ENCODE measurements at regions not wholly inside any gene's neighbourhood (a gene's known extent, or its start where the extent isn't known, plus 50 kb on each side); places are given as distances from the start of the nearest gene placed in this dataset.
"Not testable (repeated sequence)": the region's sequence is repeated elsewhere in the genome, so short reads cannot be mapped to it uniquely, and the experiment has no call there.

DNA sequence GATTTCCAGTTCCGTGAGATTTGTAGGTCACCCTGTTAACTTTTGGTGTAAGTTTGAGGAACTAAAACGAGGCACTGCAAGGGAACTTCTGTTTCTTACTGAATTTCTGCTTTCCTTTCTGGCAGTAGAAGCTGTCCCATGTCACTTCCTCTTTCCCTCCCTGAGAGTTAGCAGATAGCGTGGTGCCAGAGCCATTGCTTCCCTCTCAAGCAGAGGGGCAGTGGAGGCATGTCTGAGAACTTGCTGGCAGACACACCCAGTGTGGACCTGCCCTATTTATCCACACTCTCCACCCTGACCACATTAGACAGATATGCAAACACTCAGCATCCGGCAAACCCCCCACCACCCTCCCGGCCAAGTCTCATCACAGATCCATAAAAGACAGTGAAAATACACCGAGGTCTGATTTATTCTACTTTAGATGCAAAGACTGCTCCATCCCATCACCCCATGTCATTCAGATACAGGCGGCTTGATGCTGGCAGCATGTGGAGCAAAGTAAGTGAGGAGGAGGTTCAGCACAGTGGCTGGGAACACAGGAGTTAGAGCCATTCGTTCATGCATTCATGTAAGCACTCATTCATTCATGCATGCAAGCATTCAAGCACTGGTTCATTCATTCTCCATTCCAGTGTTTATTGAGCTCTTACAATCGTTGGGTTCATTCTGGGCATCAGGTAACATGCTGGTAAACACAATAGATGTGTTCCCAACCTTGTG is 324.7 kb downstream of the SHQ1 start:
- peak; percentile 77 to 83 for ATAC-seq
- intact Hi-C loops (cut with DNase I) = no loop called here
- peak; percentile 46 for DNase-seq

DNA sequence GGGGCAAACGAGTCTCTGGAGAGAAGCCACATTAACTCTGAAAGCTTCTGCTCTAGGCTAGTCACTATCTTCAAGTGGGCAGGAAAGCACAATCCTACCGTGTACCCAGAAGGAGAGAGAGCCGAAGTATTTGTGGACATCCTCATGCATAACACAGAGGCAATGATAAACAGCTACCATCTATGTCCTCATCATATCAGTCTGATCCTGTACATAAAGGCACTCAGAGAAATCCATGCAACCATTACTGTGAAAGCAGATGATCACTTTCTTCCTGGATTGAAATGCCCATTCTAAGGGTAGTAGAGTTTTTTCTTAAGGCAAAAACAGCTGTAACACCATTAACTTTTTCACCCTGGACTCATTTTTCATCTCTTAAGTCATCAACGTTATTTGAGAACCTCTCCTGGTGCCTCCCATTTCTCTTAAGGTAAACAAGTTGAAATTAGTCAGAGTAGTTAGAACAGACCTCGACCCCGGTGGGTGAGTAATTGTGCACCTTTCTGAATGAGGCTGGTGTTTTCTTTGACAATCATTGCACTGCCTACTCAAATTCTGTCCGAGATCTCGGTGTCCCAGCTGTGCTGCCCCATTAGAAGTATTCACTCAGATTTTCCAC is 327.4 kb downstream of the SHQ1 start:
- no peak for DNase-seq
- no peak for ATAC-seq
- intact Hi-C loops (cut with DNase I) = no loop called here

DNA sequence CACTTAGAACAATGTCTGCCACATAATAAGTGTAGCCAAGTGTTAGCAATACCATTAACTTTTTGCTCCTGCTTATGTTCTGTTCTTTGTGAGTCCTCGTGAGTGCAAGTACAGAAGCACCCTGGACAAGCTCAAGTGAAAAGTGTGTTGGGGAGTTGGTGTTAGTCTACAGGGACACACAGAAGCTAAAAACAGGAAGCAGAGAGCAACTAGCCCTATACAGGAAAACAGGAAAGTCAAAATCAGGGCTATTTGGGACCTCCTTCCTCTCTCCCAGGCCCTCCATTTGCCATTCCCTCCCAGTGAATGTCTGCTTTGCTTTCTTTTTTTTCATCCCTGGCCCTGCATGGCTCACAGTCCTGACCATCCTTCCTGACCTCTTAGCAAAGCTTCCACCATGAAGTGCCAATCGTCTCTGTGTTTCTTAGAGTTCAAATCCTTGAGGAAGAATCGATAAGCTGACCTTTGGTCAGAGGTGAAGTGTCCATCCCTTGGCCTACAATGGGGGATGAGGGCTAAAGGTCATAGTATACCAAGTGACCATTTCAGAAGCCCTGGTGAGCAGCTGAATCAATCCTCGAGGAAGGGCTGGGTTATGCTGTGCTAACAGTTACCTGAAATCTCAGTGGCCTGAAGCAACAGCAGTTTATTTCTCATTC is 328.2 kb downstream of the SHQ1 start:
- ATAC-seq = no peak
- intact Hi-C loops (cut with DNase I) = no loop called here
- DNase-seq = no peak

DNA sequence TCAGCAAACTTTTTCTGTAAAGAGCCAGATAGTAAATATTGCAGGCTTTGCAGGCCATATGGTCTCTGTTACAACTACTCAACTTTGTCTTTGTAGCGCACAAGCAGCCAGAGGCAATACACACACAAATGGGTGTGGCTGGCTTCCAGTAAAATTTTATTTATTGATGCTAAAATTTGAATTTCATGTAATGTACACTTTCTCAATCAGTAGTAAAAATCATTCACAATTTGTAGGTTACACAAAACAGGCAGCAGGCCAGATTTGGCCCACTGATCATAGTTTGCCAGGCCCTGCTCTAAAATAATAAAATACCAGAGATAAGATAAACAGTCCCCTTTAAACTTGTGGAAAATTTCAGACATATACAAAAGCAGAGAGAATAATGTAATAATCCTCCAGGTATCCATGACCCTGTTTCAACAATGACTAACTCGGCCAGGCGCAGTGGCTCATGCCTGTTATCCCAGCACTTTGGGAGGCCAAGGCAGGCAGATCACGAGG is 330.3 kb downstream of the SHQ1 start:
- ATAC-seq (no peak), DNase-seq (no peak)
- intact Hi-C loops (cut with DNase I) = no loop called here

DNA sequence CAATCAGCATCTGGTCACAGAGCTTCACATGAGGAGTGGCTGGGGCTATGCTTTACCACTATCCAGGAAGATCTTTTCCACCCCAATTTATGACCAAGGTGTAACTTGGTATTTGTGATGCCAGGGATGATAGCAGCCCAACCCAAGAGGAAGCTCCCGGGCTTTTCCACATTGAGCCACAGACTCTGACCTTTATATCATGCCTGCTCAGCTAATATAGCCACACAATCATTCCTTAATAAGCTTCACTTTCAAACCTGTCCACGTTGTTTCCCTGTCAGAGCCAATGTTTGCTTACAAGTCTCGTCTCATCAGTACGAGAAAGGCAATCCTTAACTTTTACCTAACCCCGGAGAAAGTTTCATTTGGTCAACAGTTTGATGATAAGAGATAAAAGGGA is 330.9 kb downstream of the SHQ1 start:
- ATAC-seq (no peak), DNase-seq (no peak)

DNA sequence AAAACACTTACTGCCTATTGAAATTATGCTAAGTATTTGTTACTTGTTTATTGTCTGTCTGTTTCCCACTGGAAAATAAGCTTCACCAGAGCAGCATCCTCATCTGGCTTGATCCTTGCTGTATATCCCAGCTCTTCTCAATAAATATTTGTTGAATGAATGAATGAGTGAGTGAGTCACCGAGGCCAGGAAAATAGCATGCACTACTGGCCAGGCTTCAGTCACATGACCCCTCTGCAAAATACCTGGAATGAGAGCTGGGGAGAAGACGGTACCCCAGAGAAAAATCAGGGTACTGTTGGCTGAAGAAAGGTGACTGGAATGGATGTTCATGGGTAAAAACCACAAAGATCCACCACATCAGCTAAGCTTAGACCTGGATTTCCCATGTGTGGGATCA is 331.9 kb downstream of the SHQ1 start:
- intact Hi-C loops (cut with DNase I) = no loop called here
- no peak for ATAC-seq
- no peak for DNase-seq

More for the DNA sequence above, 330.9 kb downstream of the SHQ1 start:
- intact Hi-C loops (cut with DNase I) = no loop called here

DNA sequence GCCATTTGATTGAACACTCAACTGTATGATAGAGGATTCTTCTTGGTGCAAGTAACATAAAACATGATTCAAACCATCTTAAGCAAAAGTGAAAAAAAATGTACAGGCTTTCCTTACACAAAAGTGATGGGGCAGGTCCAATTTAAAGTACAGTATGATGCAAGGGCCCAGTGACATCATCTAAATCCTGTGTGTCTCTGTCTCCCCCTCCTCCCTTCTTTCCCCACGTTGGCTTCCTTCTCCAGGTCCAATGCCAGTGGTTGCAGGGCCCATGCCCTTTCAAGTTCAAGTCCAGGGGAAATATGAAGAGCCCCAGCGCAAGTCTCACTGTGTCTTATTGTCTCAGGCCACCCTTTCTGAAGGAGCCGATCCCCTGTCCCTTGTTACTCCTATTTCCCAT is 332.3 kb downstream of the SHQ1 start:
- ATAC-seq = no peak
- no peak for DNase-seq
- intact Hi-C loops (cut with DNase I) = no loop called here

DNA sequence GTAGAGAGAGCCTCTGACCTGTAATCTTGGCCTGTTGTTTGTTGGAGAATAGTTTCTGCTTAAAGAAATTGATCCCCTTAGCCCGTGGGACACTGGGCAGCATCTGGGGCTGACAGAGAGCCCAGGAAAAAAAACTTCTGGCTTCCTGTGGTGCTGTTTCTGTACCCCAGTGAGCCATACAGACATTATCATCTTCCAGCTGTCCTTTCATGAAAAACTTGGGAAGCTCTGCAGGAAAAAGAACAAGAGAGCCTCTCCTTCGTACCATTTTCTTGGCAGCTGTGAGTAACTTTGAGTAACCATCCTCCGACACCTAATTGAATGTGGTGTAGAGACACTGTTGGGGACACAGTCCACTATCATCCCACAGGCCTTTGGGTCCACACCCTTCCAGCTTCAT is 333.0 kb downstream of the SHQ1 start:
- DNase-seq (no peak), ATAC-seq (no peak)
- intact Hi-C loops (cut with DNase I) = no loop called here

DNA sequence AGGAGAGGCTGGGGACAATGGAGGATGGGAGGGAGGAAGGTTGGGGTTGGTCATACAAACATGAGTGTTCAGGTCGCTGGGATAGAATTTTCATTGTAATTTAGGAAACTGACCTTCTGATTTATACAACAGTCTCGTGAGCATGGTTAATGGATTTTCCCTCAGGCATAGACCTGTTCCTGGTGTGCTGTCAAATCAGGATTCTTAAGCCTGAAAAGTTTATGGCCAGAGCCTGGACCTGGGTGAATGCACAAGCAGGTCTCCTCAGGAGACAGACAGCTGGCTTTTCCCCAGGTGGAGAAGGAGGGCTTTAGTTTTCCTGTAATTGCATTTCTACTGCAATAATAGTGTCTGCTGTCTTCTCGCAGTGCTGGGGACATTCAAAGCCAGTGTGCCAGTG is 338.0 kb downstream of the SHQ1 start:
- intact Hi-C loops (cut with DNase I) = no loop called here
- no peak for ATAC-seq
- no peak for DNase-seq

DNA sequence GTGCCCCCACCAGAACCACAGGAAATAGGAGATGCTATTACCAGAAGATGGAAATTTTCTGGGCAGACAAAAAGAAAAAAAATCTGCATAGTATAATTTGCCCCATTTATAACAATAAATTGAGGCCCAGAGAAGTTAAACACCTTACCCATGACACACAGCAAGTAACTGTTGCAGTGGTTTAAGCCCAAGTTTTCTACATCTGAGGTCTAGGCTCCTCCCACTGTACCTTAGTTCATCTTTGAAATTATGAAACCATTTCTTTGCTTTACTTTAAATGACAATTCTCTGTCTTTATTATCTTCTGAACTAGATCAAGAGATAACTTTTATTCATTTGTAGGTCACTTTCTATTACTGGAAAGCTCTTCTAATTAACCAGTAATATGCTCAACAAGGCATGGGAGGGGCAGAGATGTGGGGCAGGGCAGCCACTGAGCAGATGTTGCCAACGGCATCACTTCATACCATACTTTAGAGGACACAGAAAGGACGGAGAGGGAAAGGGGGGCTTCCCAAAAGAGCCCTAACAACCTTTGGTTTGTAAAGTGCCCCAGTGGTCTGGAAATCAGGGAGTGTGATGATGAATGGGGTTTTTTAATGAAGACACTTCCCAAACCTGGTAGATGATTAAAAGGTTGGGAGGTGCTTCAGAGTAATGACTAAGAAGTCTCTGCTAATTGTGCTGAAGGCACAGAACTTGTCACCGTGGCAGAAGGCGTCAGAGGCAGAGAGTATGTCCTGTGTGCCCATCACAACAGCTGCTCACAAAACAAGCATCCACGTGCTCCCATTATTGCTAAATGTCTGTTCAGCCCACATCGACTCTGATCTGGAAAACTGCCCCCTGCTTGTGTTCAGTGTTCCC is 342.5 kb downstream of the SHQ1 start:
- intact Hi-C loops (cut with DNase I) = no loop called here
- ATAC-seq = no peak
- no peak for DNase-seq

DNA sequence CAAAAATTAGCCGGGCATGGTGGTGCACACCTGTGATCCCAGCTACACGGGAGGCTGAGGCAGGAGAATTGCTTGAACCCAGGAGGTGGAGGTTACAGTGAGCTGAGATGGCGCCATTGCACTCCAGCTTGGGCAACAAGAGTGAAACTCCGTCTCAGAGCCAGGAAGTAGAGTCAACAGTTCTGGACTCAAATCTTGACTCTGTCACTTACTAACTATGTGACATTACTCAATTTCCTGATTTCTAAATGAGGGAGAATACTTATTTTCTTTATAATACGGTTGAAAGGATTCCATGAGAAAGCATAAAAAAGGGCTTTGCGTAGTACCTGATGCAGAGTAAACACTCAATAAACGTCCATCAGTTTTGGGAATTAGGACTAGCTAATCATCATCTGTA is 350.7 kb downstream of the SHQ1 start:
- ATAC-seq; DNase-seq; intact Hi-C loops (cut with DNase I): not testable (repeated sequence)

DNA sequence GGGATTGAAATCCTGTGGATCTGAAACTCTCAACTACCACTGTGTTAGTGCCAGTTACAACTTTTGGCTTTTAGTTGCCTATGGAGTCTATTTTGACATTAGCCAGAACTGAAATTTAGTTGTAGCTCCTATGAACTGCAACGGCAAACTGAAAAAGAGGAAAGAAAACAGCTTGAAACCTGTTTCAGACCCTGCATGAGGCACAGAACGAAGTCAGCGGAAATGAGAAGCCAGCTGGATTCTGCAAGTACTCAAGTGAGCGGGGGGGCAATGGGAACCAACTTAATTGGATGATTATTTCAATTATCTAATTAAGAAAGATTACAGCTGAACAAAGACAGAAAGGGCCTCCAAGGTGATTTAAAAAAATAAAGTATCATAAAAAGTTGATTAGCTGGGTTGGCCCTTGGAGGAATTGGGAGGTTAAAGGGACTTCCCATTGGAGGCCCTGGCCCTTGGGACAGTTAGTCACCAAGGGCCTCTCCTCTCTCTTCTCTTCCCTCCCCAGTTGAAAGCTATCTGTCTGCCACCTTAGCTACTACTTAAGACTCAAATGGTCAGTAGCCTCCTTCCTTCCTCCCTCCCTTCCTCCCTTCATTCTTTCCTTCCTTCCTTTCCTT is 352.1 kb downstream of the SHQ1 start:
- intact Hi-C loops (cut with DNase I) = no loop called here
- ATAC-seq (no peak), DNase-seq (no peak)

DNA sequence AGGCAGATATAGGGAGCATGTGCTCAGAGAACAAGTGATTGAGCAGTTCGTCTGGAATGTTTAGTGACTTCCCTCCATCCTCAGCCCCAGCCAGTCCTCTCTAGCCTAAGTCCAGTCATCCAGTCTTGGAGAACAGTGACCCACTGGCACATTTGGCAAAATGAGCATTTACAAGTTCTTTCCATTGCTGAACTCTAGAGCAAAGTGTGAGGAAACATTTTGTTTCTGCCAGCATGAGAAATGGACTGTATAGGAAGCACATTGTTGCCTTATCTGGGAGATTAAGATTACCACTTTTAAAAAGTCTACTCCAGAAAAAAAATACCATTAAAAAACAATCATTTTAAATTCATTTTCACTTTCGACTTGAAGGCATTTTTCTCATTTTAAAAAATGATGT is 353.6 kb downstream of the SHQ1 start:
- intact Hi-C loops (cut with DNase I) = no loop called here
- no peak for ATAC-seq
- no peak for DNase-seq

DNA sequence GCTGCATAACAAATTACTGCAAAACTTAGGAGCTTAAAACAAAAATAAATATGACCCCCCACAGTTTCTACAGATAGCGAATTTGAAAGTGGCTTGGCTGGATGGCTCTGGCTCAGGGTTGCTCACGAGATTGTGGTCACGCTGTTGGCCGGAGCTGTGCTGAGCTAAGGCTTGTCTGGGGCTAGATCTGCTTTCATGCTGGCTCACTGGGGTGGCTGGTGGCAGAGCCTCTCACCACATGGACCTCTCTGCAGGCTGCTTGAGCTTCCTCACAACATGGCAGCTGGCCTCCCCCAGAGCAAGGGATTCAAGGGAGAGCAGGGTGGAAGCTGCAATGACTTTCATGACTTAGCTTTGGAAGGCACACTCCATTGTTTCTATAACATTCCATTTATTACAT is 354.1 kb downstream of the SHQ1 start:
- intact Hi-C loops (cut with DNase I) = no loop called here
- ATAC-seq (no peak), DNase-seq (no peak)

DNA sequence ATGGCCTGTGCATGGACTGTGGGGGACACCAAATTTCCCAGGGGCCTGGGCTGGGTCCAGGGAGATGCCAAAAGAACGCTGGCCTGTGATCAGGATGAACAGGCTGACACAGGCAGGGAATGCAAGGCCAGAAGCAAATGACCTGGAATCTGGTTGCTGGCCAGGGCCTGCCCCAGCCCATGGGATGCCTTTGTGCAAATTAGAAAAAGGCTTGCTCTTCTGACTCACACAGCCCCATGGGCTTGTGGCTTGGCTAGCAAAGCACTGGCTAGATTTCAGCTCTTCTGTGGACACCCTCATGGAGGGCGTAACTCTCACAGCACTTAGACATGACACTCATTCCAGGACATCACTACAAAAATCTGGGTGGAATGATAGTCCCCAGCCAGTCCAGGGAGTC is 356.0 kb downstream of the SHQ1 start:
- intact Hi-C loops (cut with DNase I) = no loop called here
- DNase-seq (peak; percentile 71), ATAC-seq (peak; percentile 77 to 79)

DNA sequence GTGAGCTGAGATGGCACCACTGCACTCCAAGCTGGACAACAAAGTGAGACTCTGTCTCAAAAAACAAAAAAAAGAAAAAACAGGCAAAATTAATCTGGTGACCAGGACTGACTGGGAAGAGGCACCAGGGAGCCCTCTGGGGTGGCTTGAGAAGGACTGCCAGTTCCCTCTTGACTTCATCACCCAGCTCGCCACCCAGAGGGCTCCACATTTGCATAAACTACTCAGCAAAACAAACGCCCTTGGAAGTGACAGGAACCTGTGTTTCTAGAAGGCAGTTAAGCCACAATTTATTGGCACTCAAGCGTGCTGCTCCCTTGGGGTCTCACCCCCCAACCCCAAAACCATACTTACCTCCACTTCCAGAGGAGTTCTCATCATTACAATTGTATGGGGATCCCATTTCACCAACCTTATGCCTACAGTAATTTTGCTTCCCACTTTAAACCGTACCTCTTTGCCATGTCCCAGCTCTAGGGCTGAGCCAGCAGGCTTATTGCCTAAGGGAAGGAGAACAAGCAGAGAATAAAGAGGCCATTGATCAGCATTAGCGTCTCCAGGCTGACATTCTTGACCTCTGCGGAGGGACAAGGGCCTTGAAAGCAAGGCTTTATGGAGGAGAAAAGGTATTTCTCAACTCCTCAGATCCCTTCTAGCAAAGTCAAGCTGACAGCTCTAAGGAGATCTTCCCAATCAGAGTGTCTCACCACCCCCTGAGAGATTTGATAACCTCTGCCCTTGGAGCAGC is 357.4 kb downstream of the SHQ1 start:
- DNase-seq = no peak
- no peak for ATAC-seq
- intact Hi-C loops (cut with DNase I) = no loop called here

DNA sequence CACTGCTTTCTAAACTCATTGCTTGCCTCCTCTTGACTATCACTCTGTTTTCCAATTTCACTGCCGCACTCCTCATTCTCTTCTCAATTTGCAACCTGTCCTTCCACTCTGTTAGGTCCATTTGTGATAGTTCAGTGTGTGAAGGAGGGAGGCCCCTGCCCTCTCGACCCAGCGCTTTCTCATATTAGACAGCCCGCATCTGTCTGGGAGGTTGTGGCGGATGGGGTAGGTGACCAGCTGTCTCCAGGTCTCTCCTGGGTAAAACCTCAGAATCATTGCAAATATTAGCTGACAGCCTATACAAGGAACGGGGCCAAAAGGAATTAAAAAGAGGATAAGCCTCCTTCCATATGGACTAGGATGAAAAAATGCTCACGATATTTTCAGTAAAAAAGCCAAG is 358.3 kb downstream of the SHQ1 start:
- intact Hi-C loops (cut with DNase I) = no loop called here
- no peak for DNase-seq

DNA sequence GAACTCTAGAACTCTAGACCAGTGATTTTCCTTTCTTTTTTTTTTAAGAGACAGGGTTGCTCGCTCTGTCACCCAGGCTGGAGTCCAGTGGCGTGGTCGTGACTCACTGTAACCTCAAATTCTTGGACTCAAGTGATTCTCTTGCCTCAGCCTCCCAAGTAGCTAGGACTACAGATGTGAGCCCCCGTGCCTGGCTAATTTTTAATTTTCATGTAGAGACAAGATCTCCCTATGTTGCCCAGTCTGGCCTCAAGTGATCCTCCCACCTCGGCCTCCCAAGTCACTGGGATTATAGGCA is 359.6 kb downstream of the SHQ1 start:
- ATAC-seq = no peak
- no peak for DNase-seq
- intact Hi-C loops (cut with DNase I) = no loop called here

More for the DNA sequence above, 358.3 kb downstream of the SHQ1 start:
- no peak for ATAC-seq

All from left cardiac atrium (tissue), 4 donors.